GM13976 (cell line): ENCODE measurements at regions not wholly inside any gene's neighbourhood (a gene's known extent, or its start where the extent isn't known, plus 50 kb on each side); places are given as distances from the start of the nearest gene placed in this dataset.

Experiments used
- DNase-seq: peaks from one replicate; pipeline ENCODE4 v3.0.0; 2012; ENCODE audit warnings: low spot score
- CTCF ChIP-seq: IDR thresholded peaks from 2 replicates; pipeline ENCODE4 v1.5.1; 2012; ENCODE audit warnings: borderline replicate concordance, mild to moderate bottlenecking; ENCODE audit not compliant: insufficient read depth; ENCODE audit errors: extremely low read depth, missing control alignments, control extremely low read depth
- in situ Hi-C: fragments of 300-500 bp; cut with MboI; formaldehyde crosslinking; loops from one replicate; pipeline ENCODE4 v1.12.0; 2022; ENCODE audit warnings: low sequenced_read_pairs, mixed read lengths, inconsistent platforms; ENCODE audit not compliant: unreplicated experiment

- in situ Hi-C loops: no loop called here
- no peak for DNase-seq
- no peak for TF ChIP-seq CTCF
Observed at GRCh38 chr6:97665446-97665845, 382.4 kb upstream of the MMS22L start.

GRCh38 chr6:97666889-97667288 lies 383.9 kb upstream of the MMS22L start:
- DNase-seq: no peak
- in situ Hi-C loops: no loop called here
- no peak for TF ChIP-seq CTCF

- DNase-seq: peak; percentile 10
- TF ChIP-seq CTCF: no peak
- in situ Hi-C loops: no loop called here
Observed at GRCh38 chr6:97668716-97669115, 385.7 kb upstream of the MMS22L start.

GRCh38 chr6:97669191-97670031 lies 386.4 kb upstream of the MMS22L start:
- DNase-seq: peak; percentile 50
- in situ Hi-C loops: no loop called here
- no peak for TF ChIP-seq CTCF

GRCh38 chr6:97674802-97675201 lies 391.8 kb upstream of the MMS22L start:
- DNase-seq: no peak
- in situ Hi-C loops: no loop called here
- TF ChIP-seq CTCF: no peak

- TF ChIP-seq CTCF: no peak
- no peak for DNase-seq
- in situ Hi-C loops: no loop called here
Observed at GRCh38 chr6:97677626-97678025, 394.6 kb upstream of the MMS22L start.
